OCI-LY3 (cell line): ENCODE measurements at regions not wholly inside any gene's neighbourhood (a gene's known extent, or its start where the extent isn't known, plus 50 kb on each side); places are given as distances from the start of the nearest gene placed in this dataset.

Experiments
- H2AFZ ChIP-seq: fragments of 200-600, 300-600 bp; shearing (Covaris generic); 2 replicates; pipeline ENCODE4 v1.6.0; 2014; ENCODE audit warnings: antibody characterized with exemption, low read depth, low read length
- H3K27ac ChIP-seq: fragments of 200-600, 300-600 bp; sonication (generic); 2 replicates; pipeline ENCODE4 v1.5.1; 2014; ENCODE audit warnings: mild to moderate bottlenecking, low read length, moderate library complexity, mixed read lengths
- H3K27me3 ChIP-seq: fragments of 200-600, 300-600 bp; sonication (generic); 2 replicates; pipeline ENCODE4 v1.6.1; 2014; ENCODE audit warnings: low read depth, low read length, mixed read lengths
- H3K36me3 ChIP-seq: fragments of 200-600, 300-600 bp; sonication (generic); replicated peaks from 2 replicates; pipeline ENCODE3; 2014; ENCODE audit warnings: low read depth, low read length, mixed read lengths
- H3K4me1 ChIP-seq: fragments of 300-600, 200-600 bp; sonication (generic); 2 replicates; pipeline ENCODE4 v1.6.1; 2014; ENCODE audit warnings: low read length, mixed read lengths
- H3K4me2 ChIP-seq: fragments of 200-600, 300-600 bp; sonication (generic); 2 replicates; pipeline ENCODE4 v1.6.1; 2014; ENCODE audit warnings: low read length, mixed read lengths
- H3K4me3 ChIP-seq: fragments of 300-600, 200-600 bp; sonication (generic); 2 replicates; pipeline ENCODE4 v1.5.1; 2014; ENCODE audit warnings: antibody characterized with exemption, mild to moderate bottlenecking, low read length, moderate library complexity
- H3K79me2 ChIP-seq: fragments of 300-600, 200-600 bp; shearing (Covaris generic); 2 replicates; pipeline ENCODE4 v1.6.1; 2014; ENCODE audit warnings: mild to moderate bottlenecking, low read length, mixed read lengths
- H3K9ac ChIP-seq: fragments of 300-600, 200-600 bp; shearing (Covaris generic); 2 replicates; pipeline ENCODE4 v1.6.0; 2014; ENCODE audit warnings: mild to moderate bottlenecking, low read length, moderate library complexity
- H3K9me3 ChIP-seq: fragments of 200-600, 300-600 bp; shearing (Covaris generic); 2 replicates; pipeline ENCODE4 v1.6.1; 2014; ENCODE audit warnings: low read length, mixed read lengths; ENCODE audit not compliant: insufficient read depth
- H4K20me1 ChIP-seq: fragments of 200-600, 300-600 bp; sonication (generic); 2 replicates; pipeline ENCODE4 v1.6.1; 2016; ENCODE audit warnings: low read length, mixed read lengths; ENCODE audit not compliant: insufficient read depth
- CTCF ChIP-seq: fragments of 200-600, 300-600 bp; sonication (generic); IDR thresholded peaks from 2 replicates; pipeline ENCODE4 v1.5.1; 2014; ENCODE audit warnings: antibody characterized with exemption, low read length, low read depth
- EZH2phosphoT487 ChIP-seq: fragments of 200-600 bp; shearing (Covaris generic); IDR thresholded peaks from 2 replicates; pipeline ENCODE4 v1.6.1; 2018; ENCODE audit warnings: antibody characterized with exemption, mixed run types, low read depth

DNA sequence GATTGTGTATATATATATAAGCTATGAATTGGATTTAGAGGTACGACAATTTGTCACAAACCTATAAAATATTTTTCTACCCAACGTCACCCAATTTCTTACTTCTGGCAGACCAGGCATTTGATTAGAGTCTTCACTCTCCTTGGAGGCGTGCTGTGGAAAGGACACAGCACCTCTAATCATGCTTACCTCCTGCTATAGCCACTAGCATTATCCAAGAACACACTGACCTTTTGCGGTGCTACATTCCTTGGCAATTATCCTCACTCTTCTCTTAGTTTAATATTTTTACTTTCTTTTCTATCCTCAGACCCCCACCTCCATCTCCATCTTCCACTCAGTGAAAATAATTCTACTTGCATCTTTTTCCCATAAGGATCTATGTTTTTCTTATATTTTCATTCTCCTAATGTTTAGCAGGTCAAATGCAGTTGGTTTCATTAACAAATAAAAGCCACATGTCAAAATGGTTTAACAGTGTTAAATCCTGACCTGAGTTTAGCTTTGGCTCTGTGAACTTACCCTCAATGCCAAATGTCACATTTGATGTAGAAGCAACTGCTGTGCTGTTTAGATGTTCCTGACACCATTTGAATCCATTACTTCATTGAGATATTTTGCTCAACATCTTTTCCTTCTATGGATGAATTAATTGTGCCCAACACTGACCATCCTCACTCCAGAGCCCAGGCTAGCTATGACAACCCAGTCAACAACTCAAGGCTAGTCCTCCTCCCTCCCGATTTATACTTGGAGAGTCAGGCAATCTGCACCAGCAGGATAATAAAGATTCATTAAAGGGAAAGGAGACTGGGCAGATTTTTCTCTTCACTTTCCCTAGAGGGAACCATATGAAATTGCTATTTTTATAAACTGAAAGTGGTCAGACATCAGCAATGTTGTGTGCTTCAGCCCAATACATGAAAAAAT, 240.5 kb downstream of the MREG start:
- no peak overlapping the region for H2AFZ ChIP-seq
- no peak overlapping the region for H3K27ac ChIP-seq
- TF ChIP-seq CTCF, result no peak
- no peak for TF ChIP-seq EZH2phosphoT487
- H3K9me3 ChIP-seq, result no peaks in the 10 kb centered on the region
- no peak overlapping the region for H3K9ac ChIP-seq
- H3K27me3 ChIP-seq, result no peaks in the 10 kb centered on the region
- no peak overlapping the region for H3K4me3 ChIP-seq
- H3K4me1 ChIP-seq, result no peaks in the 10 kb centered on the region
- no peaks in the 10 kb centered on the region for H3K79me2 ChIP-seq
- no peak overlapping the region for H3K4me2 ChIP-seq
- H4K20me1 ChIP-seq, result no peaks in the 10 kb centered on the region
- no peaks in the 10 kb centered on the region for H3K36me3 ChIP-seq

DNA sequence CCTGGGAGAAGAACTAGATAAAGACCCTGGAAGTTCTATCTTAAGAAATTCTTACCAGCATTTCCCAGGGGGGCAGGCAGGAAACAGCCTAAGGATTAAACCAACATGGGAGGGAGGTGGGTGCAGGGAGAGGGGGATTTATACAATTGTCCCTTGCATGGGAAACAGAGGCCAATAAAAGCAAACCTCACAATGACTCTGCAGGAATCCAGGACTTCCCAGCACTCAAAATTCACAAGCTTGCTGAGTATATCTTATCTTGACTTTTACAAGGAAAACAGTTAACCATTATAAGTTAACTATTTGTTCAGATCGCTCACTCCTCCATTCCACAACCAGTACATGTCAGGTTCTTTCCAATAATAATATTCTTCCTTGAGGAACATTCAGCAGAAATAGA, 241.3 kb downstream of the MREG start:
- H3K4me2 ChIP-seq, result no peak overlapping the region
- H3K4me1 ChIP-seq, result no peaks in the 10 kb centered on the region
- H4K20me1 ChIP-seq, result no peaks in the 10 kb centered on the region
- H3K9ac ChIP-seq, result no peak overlapping the region
- H3K79me2 ChIP-seq, result no peaks in the 10 kb centered on the region
- H3K27me3 ChIP-seq, result no peaks in the 10 kb centered on the region
- H3K27ac ChIP-seq, result no peak overlapping the region
- H3K9me3 ChIP-seq, result no peaks in the 10 kb centered on the region
- H3K4me3 ChIP-seq, result no peak overlapping the region
- no peaks in the 10 kb centered on the region for H3K36me3 ChIP-seq
- no peak overlapping the region for H2AFZ ChIP-seq
- TF ChIP-seq CTCF (no peak), EZH2phosphoT487 (no peak)

DNA sequence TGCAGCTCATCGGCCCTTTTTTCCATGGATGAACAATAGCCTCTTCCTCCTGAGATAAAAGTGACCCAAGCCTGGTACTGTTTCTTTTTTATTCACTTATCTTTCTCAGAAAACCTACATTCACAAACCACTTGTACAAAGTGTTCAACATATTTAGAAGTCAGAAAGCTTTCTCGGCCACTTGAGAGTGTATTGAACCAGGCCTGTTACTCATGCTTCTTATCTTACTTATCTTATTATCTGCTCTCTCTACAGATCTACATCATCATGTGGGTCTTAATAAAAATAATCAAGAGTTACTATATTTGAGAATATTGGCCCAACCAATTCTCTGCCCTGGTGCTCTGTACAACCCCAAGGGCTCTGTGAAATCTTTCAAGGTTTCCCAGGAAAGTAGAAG, 242.1 kb downstream of the MREG start:
- Histone ChIP-seq H3K36me3 (no peaks in the 10 kb centered on the region), H3K9me3 (no peaks in the 10 kb centered on the region), H2AFZ (no peak overlapping the region), H3K27ac (no peak overlapping the region), H4K20me1 (no peaks in the 10 kb centered on the region), H3K4me2 (no peak overlapping the region), H3K79me2 (no peaks in the 10 kb centered on the region), H3K4me1 (no peaks in the 10 kb centered on the region), H3K9ac (no peak overlapping the region), H3K4me3 (no peak overlapping the region), H3K27me3 (no peaks in the 10 kb centered on the region)
- TF ChIP-seq CTCF (no peak), EZH2phosphoT487 (no peak)

- Histone ChIP-seq H4K20me1 (no peaks in the 10 kb centered on the region), H3K4me1 (no peaks in the 10 kb centered on the region), H3K9me3 (no peaks in the 10 kb centered on the region), H3K9ac (no peak overlapping the region), H3K36me3 (no peaks in the 10 kb centered on the region), H3K27me3 (no peaks in the 10 kb centered on the region), H3K4me3 (no peak overlapping the region), H3K27ac (no peak overlapping the region), H2AFZ (no peak overlapping the region), H3K4me2 (no peak overlapping the region), H3K79me2 (no peaks in the 10 kb centered on the region)
- TF ChIP-seq CTCF (no peak), EZH2phosphoT487 (no peak)
These were observed 242.7 kb downstream of the MREG start for GRCh38 chr2:215770668-215771067.
